ENCODE measurements at regions not wholly inside any gene's neighbourhood (a gene's known extent, or its start where the extent isn't known, plus 50 kb on each side); places are given as distances from the start of the nearest gene placed in this dataset.

DNA sequence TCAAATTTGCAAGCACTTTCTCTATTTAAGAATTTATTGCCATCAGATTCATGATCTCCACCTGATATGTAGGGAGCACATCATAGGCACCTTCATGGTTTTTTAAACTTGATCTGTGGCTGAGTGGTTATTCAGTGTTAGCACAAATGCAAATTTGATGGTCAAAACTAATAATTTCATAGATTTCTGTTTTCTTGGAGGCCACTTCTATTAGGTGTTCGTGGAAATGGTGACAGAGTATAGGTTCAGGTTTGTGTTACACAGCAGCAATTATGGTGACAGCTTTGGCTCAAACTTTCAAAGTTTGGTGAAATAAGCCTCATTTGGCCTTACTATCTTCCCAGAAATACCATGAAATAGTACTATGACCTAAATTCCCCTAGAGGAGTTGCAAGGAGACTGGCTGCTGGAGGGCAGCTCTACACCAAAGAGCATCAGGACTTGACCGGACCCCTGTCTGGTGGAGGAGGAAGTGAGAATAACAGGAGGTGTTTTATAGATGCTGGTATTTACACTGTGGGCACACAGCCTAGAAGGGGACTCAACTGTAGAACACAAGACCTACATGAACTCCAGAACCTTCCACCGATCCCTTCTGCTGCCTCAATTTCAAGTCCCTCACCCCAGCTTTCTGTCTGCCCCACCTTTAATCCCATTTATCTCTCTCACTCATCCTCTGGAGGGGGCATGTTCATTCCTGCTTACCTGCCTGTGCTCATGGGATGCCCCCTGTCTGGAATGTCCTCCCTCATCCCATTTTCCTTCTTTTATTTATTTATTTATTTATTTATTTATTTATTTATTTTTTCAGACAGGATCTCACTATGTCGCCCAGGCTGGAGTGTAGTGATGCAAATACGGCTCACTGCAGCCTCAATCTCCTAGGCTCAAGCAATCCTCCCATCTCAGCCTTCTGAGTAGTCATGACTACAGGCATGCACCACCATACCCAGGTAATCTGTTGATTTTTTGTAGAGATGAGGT lies 132.9 kb upstream of the SIX2 start:
- DNase-seq (ENCODE audit: low spot score): no peak

- DNase-seq (ENCODE audit: low spot score): no peak
Measured at GRCh38 chr2:45140675-45141074, 131.4 kb upstream of the SIX2 start.

GRCh38 chr2:45138904-45139303 lies 129.7 kb upstream of the SIX2 start:
- no peak for DNase-seq (ENCODE audit: low spot score)

DNA sequence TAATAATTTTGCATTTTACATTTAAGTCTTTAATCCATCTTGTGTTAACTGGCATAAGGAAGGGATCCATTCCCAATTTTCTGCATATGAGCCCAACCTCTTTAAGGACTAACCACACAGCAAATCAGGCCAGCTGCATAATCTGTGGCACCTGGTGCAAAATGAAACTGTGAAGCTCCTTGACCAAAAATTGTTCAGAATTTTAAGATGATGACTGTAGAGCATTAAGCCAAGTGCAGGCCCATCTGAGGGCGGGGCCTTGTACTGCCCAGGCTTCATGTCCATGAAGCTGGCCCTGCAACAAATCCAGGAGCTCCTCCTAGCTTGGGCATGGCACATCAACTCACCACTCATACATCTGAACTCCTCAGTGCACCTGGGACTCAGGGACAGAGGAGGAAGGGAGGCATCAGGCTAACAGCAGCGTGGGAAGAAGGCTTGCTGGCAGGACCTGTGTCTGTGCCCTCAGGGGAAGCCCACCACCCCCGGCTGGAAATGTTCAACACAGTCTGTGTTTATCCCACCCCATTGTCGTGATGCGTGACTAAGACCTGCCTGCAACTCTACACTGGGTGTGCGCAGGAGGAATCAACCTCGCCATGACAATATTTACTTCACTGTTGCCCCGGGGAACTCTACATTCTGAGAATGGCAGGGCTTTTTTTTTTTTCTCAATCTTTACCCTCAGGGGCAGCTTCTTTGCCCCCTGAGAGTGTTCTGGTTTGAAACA lies 128.9 kb upstream of the SIX2 start:
- no peak for DNase-seq (ENCODE audit: low spot score)

- DNase-seq (ENCODE audit: low spot score): no peak
Measured at GRCh38 chr2:45134726-45135125, 125.5 kb upstream of the SIX2 start.

DNA sequence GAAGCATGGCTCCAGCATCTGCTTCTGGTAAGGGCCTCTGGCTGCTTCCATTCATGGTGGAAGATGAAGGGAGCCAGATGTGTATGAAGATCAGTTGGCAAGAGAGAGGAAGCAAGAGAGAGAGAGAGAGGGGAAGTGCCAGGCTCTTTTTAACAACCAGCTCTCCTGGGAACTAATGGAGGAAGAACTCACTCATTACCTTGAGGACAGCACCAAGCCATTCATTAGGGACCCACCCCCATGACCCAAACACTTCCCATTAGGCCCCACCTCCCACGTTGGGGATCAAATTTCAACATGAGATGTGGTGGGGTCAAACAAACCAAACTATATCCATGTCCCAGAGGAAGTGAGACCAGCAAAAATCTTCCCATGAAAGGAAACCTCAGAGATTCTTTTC lies 124.8 kb upstream of the SIX2 start:
- DNase-seq (ENCODE audit: low spot score): no peak

- no peak for DNase-seq (ENCODE audit: low spot score)
Measured at GRCh38 chr2:45132551-45132950, 123.3 kb upstream of the SIX2 start.

- no peak for DNase-seq (ENCODE audit: low spot score)
Measured at GRCh38 chr2:45131587-45131986, 122.3 kb upstream of the SIX2 start.

- DNase-seq (ENCODE audit: low spot score): no peak
Measured at GRCh38 chr2:45130736-45131135, 121.5 kb upstream of the SIX2 start.

DNA sequence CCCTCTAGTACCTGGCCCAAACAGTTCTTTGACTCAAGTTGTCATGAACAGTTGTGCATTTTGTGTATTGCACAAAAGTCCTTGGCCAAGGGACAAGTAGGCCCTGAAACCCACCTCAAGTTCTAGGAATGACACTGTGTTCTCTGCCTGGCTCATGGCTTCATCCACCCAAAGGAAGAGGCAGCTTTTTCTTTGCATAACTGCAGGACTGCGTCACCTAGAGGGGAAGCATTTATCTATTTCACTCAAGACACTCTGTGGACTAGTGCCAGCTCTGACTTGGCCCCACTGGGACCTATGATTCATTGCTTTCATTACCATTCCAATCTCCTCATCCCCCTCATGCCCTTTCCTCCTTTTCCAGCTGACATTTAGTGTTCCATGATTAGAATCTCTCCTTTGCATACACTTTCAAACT lies 119.3 kb upstream of the SIX2 start:
- no peak for DNase-seq (ENCODE audit: low spot score)

GRCh38 chr2:45127891-45128290 lies 118.6 kb upstream of the SIX2 start:
- DNase-seq (ENCODE audit: low spot score): no peak

DNA sequence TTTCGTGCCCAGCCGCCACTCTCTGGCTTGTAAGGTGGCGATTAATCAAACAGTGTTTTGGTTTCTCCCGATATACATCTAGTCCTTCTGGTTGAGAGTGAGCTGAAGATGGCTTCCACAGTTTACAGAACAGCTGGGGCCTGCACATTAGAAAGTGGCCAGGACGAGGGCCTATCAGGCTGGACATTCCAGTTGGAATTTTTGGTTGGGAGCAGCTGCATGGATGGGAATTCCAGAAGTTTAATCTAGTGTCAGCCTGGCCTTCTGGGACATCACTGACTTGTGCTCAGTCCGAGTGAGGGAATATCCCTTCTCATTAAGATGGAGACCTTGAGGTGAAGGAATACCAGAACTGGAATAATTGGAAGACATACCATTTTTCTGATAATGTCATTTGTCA lies 118.1 kb upstream of the SIX2 start:
- DNase-seq (ENCODE audit: low spot score): no peak

DNA sequence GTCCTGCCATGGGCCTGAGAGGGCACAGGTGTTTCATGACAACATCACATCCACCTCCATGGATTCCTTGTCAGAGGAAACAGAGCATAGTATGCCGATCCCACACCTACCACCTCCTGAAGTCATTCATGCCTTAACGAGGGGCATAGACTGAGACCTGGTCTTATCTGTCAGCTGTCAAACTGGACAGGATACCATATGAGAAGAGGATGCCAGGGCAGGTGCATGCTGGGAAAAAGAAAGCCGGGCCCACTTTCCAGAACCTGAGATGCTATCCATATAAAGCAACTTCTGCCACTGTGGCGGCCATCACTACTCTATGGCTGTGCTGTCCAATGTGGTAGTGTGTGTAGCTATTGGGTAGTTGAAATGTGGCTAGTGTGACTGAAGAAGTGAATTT lies 116.0 kb upstream of the SIX2 start:
- DNase-seq (ENCODE audit: low spot score): no peak

DNA sequence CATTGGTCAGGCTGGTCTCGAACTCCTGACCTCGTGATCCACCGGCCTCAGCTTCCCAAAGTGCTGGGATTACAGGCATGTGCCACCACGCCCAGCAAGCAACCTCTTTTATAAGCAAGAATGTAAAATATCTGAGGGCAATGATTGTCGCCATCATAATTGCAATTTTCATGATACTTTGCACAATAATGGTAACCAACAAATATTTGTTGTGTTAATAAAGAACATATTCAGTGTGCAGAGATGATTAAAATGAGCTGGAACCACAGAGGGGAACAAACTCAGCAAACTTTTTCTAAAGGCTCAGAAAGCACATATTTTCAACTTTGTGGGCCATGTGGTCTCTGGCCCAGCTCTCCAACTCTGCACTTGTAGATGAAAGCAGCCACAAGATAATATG lies 115.2 kb upstream of the SIX2 start:
- no peak for DNase-seq (ENCODE audit: low spot score)

DNA sequence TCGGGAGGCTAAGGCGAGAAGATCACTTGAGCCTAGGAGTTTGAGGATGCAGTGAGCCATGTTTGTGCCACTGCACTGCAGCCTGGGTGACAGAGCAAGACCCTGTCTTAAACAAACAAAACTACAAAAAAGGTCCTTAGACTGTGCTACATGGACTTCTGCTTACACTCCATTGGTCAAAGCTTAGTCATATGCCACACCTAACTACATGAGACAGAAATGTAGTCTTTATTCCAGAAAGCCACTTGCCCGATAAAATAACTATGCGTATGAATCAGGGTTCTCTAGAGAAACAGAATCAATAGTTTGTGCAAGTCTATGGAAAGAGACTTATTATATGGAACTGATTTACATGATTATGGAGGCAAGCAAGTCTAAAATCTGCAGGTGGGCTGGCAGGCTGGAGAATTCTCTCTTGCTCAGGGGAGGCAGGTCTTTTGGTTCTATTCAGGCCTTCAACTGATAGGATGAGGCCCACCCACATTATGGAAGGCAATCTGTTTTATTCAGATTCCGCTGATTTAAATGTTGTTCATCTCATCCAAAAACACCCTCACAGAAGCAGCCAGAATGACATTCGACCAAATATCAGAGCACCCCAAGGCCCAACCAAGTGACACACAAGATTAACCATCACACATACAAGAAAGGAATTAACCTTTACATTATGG lies 114.4 kb upstream of the SIX2 start:
- no peak for DNase-seq (ENCODE audit: low spot score)

- DNase-seq (ENCODE audit: low spot score): no peak
Measured at GRCh38 chr2:45123065-45123464, 113.8 kb upstream of the SIX2 start.

DNA sequence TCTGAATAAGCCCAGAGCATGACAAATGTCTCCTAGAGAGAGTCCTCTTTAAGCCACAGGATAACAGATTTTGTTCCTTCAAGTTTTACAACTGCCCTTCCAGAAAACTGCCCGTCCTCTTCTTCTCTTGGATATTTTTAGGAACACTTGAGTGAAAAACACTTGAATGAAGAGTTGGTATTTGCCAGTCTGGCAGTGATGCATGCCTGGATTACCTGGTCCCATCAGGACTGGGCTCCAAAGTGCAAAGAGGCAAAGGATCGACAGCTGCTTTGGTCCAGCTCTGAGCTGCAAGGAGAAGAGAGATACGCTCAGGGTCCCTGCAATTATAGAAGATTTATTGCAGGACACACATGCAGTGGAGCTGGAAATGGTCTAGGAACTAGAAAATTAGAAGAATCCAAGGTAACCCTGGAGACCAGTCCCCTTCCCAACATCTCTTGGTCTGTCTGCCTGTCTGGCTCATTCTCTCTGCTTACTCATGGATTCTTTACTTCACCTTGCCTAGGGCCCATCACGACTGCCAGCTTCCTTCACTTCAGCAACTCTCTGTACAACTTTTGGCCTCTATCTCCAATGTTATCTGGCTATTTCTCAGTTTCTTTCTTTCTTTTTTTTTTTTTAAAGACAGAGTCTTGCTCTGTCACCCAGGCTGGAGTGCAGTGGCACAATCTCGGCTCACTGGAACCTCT lies 112.1 kb upstream of the SIX2 start:
- no peak for DNase-seq (ENCODE audit: low spot score)

DNA sequence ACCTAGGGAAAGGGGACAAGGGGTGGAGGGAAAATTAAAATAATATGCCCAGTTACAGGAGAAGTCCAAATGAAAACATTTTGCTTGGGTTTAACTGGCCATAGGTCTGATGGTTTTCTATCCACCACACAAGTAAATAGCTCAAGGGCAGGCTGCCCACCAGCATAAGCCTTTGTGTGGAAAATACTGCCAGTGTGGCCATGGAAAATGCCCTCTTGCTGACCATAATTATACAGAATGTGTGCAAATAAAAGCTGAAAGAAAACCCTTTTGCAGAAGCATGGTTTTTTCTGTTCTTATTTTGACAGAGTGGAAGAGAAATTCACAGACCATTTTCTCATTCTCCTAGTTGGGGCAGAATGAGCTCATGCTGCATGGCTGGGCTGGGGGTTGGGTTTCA lies 111.3 kb upstream of the SIX2 start:
- no peak for DNase-seq (ENCODE audit: low spot score)

GRCh38 chr2:45119855-45120254 lies 110.6 kb upstream of the SIX2 start:
- no peak for DNase-seq (ENCODE audit: low spot score)

GRCh38 chr2:45119038-45119437 lies 109.8 kb upstream of the SIX2 start:
- no peak for DNase-seq (ENCODE audit: low spot score)

DNA sequence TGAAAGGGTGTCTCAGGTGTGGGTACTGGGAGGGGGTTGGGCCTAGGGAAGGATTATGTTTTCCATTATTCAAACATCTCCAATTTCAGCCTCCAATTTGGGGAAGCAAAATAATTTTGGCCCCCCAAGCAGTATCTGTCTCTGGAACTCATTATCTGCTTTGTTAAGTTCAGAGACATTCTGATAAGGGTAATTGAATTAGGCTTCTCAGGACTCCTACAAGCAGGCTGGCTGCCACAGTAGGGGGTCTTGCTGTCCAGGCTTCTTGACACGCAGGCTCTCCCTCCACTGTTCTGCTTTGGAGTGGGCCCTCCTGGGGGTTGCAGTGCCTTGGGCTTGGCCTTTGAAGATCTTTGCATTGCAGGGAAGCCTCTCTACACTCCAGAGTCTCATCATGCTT lies 108.1 kb upstream of the SIX2 start:
- no peak for DNase-seq (ENCODE audit: low spot score)

DNA sequence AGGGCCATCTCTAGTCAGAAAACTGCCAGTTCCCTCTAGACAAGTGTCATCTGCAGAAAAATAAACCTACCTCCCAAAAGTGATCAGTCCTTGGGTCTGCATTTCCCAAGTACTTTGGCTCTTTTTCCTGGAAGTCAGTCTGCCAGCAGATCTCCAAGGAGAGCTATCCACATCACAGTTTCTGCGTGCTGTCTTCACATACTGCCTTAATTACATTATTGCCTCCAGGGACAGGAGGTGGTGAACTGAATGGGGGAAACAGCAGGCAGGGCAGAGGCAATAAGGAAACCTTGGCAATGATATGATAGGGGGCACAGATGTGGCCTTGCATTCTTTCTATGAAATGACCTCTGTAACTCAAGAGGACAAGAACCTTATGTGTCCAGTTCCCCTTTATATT lies 105.9 kb upstream of the SIX2 start:
- DNase-seq (ENCODE audit: low spot score): no peak

Data from ecto neural progenitor cell (in vitro differentiated cells).